Stimulated activated CD8-positive, alpha-beta memory T cell treated with anti-CD3 and anti-CD28 coated beads, Interleukin-15, amount 100 ng/mL, for 4 hours (primary cell): ENCODE measurements at regions not wholly inside any gene's neighbourhood (a gene's known extent, or its start where the extent isn't known, plus 50 kb on each side); places are given as distances from the start of the nearest gene placed in this dataset.

Experiments
- DNase-seq, 2 donors: peaks; one replicate each; pipeline ENCODE4 v3.0.0-alpha.2; 2020; ENCODE audit warnings: low read depth in 2 of 2

GRCh38 chr7:67762516-67762915 lies 765.9 kb downstream of the TYW1 start:
- no peak for DNase-seq

GRCh38 chr7:67764289-67764688 lies 767.7 kb downstream of the TYW1 start:
- no peak for DNase-seq

GRCh38 chr7:67765481-67766175 lies 769.0 kb downstream of the TYW1 start:
- no peak for DNase-seq

- DNase-seq = no peak
These were observed 770.3 kb downstream of the TYW1 start for GRCh38 chr7:67766906-67767410.

- no peak for DNase-seq
These were observed 775.4 kb downstream of the TYW1 start for GRCh38 chr7:67771846-67772605.

GRCh38 chr7:67773081-67773480 lies 776.4 kb downstream of the TYW1 start:
- DNase-seq = no peak

- DNase-seq = no peak
These were observed 780.5 kb downstream of the TYW1 start for GRCh38 chr7:67777119-67777518.

GRCh38 chr7:67781841-67782240 lies 785.2 kb downstream of the TYW1 start:
- DNase-seq = no peak

- DNase-seq = no peak
These were observed 789.4 kb downstream of the TYW1 start for GRCh38 chr7:67786021-67786420.

- DNase-seq = no peak
These were observed 792.0 kb downstream of the TYW1 start for GRCh38 chr7:67788669-67789068.

- DNase-seq = no peak
These were observed 795.3 kb downstream of the TYW1 start for GRCh38 chr7:67791918-67792317.

- DNase-seq = no peak
These were observed 797.9 kb downstream of the TYW1 start for GRCh38 chr7:67794544-67794943.

- DNase-seq = no peak
These were observed 807.2 kb downstream of the TYW1 start for GRCh38 chr7:67803789-67804188.

- DNase-seq = no peak
These were observed 809.4 kb downstream of the TYW1 start for GRCh38 chr7:67805921-67806471.

- DNase-seq = no peak
These were observed 811.2 kb downstream of the TYW1 start for GRCh38 chr7:67807826-67808225.

- DNase-seq = no peak
These were observed 813.0 kb downstream of the TYW1 start for GRCh38 chr7:67809586-67809985.

GRCh38 chr7:67813621-67814292 lies 817.1 kb downstream of the TYW1 start:
- no peak for DNase-seq

GRCh38 chr7:67817481-67817880 lies 820.8 kb downstream of the TYW1 start:
- DNase-seq = no peak

GRCh38 chr7:67821116-67821515 lies 824.5 kb downstream of the TYW1 start:
- no peak for DNase-seq

GRCh38 chr7:67823345-67823744 lies 826.7 kb downstream of the TYW1 start:
- no peak for DNase-seq

GRCh38 chr7:67825356-67825755 lies 828.7 kb downstream of the TYW1 start:
- no peak for DNase-seq

GRCh38 chr7:67841896-67842295 lies 845.3 kb downstream of the TYW1 start:
- no peak for DNase-seq
